Nephron (organoid): ENCODE measurements at regions not wholly inside any gene's neighbourhood (a gene's known extent, or its start where the extent isn't known, plus 50 kb on each side); places are given as distances from the start of the nearest gene placed in this dataset.

ENCODE experiments used
- H3K27ac Mint-ChIP-seq, 3 experiments: 2 replicates each; pipeline ENCODE4 v1.8.0; 2020; ENCODE audit warnings: mixed read lengths in 3 of 3, mild to moderate bottlenecking in 2 of 3, moderate library complexity in 1 of 3
- H3K27me3 Mint-ChIP-seq: 2 replicates; pipeline ENCODE4 v1.8.0; 2021; ENCODE audit warnings: low read depth, mild to moderate bottlenecking, moderate library complexity, mixed read lengths
- H3K36me3 Mint-ChIP-seq: 2 replicates; pipeline ENCODE4 v1.8.0; 2020; ENCODE audit warnings: low read depth, mixed read lengths
- H3K4me1 Mint-ChIP-seq: 2 replicates; pipeline ENCODE4 v1.8.0; 2020; ENCODE audit warnings: mixed read lengths
- H3K4me3 Mint-ChIP-seq, 3 experiments: 2 replicates each; pipeline ENCODE4 v1.8.0; 2020; ENCODE audit warnings: mild to moderate bottlenecking in 3 of 3, mixed read lengths in 3 of 3, moderate library complexity in 2 of 3
- H3K9me3 Mint-ChIP-seq: 2 replicates; pipeline ENCODE4 v1.8.0; 2020; ENCODE audit warnings: mixed read lengths
- TF ChIP-seq, protein P1 (sequence below), 3 experiments: fragments of 200-600 bp; sonication (generic); IDR thresholded peaks; one replicate each; pipeline ENCODE4 v1.5.0; 2021; ENCODE audit warnings: antibody characterized with exemption in 3 of 3; ENCODE audit not compliant: unreplicated experiment in 3 of 3

DNA sequence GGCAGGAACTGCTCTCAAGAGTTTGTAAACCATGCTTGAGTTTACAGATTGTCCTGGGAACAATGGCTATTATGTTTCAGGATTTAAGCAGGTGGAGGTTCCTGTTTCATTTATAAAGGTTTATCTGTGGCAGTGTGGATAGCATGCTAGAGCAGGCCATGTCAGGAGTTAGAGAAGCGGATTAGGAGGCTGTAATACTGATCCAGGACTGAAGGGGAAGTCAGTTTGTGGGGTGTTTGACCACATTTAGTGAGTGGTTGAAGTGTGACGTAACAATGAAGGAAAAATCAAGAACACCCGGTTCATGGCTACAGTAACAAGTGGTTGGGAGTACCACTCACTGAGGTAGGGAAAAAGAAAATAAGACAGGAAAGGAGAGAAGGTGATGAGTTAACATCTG is 299.0 kb downstream of the TLR4 start:
- Mint-ChIP-seq H3K4me1 (no peaks in the 10 kb centered on the region), H3K27ac (no peak overlapping the region), H3K27me3 (no peaks in the 10 kb centered on the region), H3K4me3 (no peak overlapping the region), H3K36me3 (no peaks in the 10 kb centered on the region), H3K9me3 (no peaks in the 10 kb centered on the region)
- TF ChIP-seq, protein P1, sequence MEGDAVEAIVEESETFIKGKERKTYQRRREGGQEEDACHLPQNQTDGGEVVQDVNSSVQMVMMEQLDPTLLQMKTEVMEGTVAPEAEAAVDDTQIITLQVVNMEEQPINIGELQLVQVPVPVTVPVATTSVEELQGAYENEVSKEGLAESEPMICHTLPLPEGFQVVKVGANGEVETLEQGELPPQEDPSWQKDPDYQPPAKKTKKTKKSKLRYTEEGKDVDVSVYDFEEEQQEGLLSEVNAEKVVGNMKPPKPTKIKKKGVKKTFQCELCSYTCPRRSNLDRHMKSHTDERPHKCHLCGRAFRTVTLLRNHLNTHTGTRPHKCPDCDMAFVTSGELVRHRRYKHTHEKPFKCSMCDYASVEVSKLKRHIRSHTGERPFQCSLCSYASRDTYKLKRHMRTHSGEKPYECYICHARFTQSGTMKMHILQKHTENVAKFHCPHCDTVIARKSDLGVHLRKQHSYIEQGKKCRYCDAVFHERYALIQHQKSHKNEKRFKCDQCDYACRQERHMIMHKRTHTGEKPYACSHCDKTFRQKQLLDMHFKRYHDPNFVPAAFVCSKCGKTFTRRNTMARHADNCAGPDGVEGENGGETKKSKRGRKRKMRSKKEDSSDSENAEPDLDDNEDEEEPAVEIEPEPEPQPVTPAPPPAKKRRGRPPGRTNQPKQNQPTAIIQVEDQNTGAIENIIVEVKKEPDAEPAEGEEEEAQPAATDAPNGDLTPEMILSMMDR (IDR thresholded peaks at IDR 0.05; ENCODE audit: unreplicated experiment in 3 of 3): no peak

DNA sequence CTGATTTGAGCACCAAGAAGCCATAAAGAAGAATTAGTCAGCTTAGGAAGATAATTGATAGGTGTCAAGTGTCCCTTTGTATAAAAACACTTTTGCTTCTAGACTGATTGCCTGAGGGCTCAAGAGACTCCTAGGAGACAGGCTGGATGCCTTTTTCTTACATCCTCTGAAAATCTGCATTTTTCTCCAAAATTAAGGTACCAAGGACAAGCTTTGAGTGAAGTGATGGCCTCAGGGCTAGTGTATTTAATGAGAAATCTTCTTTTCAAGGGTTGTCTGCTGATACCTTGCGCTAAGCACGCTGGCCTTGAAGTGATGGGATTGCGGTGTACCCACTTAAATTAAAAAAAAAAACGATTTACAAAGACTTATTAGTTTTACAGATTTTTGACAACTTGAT is 304.0 kb downstream of the TLR4 start:
- Mint-ChIP-seq H3K27me3 (no peaks in the 10 kb centered on the region), H3K4me1 (no peaks in the 10 kb centered on the region)

DNA sequence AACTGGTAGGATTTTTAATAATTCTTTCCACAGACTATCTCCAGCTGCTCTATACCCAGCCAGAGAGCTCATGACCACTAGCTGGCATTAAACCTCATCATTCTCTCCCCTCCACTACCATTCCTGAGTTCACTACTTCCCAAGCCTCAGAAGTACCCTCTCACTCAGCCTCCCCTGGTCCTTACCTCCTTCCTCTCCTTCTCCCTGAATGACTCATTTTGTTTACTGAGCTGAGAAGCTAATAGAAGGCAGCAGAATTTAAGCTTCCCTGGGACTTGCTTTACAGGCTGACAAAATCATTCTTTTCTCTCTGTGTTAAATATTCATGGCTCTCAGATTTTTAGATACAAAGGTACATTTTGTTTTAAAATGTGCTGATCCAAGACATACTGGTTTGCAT is 305.4 kb downstream of the TLR4 start:
- Mint-ChIP-seq H3K4me3 (no peak overlapping the region), H3K9me3 (no peaks in the 10 kb centered on the region), H3K36me3 (no peaks in the 10 kb centered on the region), H3K27ac (no peak overlapping the region), H3K27me3 (no peaks in the 10 kb centered on the region), H3K4me1 (no peaks in the 10 kb centered on the region)
- TF ChIP-seq, protein P1 (IDR thresholded peaks at IDR 0.05; ENCODE audit: unreplicated experiment in 3 of 3): no peak

More for the DNA sequence above, 304.0 kb downstream of the TLR4 start:
- TF ChIP-seq, protein P1 (IDR thresholded peaks at IDR 0.05; ENCODE audit: unreplicated experiment in 3 of 3): no peak
- H3K9me3 Mint-ChIP-seq: no peaks in the 10 kb centered on the region
- no peak overlapping the region for H3K27ac Mint-ChIP-seq
- no peaks in the 10 kb centered on the region for H3K36me3 Mint-ChIP-seq
- H3K4me3 Mint-ChIP-seq: no peak overlapping the region

DNA sequence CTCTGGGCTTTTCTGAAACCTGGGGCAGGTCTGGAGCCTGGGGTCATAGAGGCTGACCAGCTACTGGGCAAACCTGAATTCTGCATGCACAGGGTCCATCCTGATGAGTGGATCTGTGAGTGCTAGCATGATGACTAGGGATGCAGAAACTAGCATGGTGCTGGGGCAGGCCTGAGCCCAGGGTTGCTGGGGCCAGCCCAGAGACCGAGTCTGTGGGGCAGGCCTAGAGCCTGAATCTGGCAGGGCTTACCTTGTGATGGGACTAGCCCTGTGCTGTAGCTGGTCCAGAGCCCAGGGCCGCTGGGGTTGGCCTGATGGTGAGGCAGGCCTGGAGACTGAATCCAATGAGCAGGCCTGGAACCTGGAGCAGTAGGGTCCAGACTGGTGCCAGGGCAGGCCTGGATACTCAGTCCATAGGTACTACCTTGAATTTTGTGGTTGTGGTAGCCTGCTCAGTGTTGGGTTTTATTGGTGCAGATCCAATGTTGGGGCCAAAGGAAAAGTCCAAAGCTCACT is 313.5 kb downstream of the TLR4 start:
- Mint-ChIP-seq H3K4me1 (no peaks in the 10 kb centered on the region), H3K4me3 (no peak overlapping the region), H3K27ac (no peak overlapping the region), H3K9me3 (peaks cover 2% of the 10 kb centered on the region), H3K36me3 (no peaks in the 10 kb centered on the region), H3K27me3 (no peaks in the 10 kb centered on the region)
- TF ChIP-seq, protein P1 (IDR thresholded peaks at IDR 0.05; ENCODE audit: unreplicated experiment in 3 of 3): no peak

DNA sequence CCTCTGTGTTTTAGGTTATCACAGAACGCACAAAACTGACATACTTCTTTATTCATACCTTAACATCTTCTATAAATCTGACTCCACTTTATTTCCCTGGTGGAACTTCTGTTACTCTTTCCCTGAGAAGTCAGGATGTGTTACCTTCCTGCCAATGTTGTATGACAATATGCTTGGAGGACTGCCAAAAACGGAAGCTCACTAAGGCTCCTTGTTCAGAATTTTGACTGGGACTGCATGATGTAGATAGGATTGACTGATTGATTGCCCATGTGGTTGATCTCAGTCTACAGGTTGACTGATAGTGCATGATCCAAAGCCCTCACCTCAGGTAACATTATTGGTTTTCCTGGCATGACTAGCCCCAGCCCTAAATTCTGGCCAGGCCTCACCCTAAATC is 319.4 kb downstream of the TLR4 start:
- Mint-ChIP-seq H3K27me3 (no peaks in the 10 kb centered on the region), H3K4me3 (no peak overlapping the region), H3K36me3 (no peaks in the 10 kb centered on the region), H3K4me1 (no peaks in the 10 kb centered on the region), H3K9me3 (no peaks in the 10 kb centered on the region), H3K27ac (no peak overlapping the region)
- TF ChIP-seq, protein P1 (IDR thresholded peaks at IDR 0.05; ENCODE audit: unreplicated experiment in 3 of 3): no peak

DNA sequence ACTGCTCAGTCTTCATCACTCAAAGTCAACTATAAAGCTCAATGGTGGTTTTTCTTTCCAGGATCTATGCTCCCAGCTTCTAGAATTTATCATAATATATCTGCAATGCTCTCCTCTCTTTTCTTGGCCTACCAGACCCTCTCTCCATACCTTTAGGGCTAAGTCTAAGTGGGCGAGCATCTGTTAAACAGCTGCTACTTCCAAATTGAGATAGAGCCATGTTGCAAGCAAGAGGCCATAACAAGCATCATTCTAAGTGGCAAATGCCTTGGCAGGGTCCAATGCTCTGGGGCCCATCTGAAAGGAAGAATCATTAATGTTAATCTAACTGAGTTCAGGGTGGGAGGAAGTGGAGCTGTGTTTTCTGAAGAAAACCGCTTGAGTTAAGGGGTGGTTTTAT is 324.0 kb downstream of the TLR4 start:
- H3K9me3 Mint-ChIP-seq: no peaks in the 10 kb centered on the region
- no peak overlapping the region for H3K4me3 Mint-ChIP-seq
- peaks cover 6% of the 10 kb centered on the region for H3K27me3 Mint-ChIP-seq
- no peaks in the 10 kb centered on the region for H3K36me3 Mint-ChIP-seq
- TF ChIP-seq, protein P1 (IDR thresholded peaks at IDR 0.05; ENCODE audit: unreplicated experiment in 3 of 3): no peak
- H3K27ac Mint-ChIP-seq: no peak overlapping the region
- H3K4me1 Mint-ChIP-seq: no peaks in the 10 kb centered on the region
